Omental fat pad (tissue), 3 donors: ENCODE measurements at regions not wholly inside any gene's neighbourhood (a gene's known extent, or its start where the extent isn't known, plus 50 kb on each side); places are given as distances from the start of the nearest gene placed in this dataset.
A peak's percentile ranks its signal among the peaks of the same experiment; 100 is the strongest.

Experiments
- ATAC-seq: fragments of 150-250 bp; one replicate; pipeline ENCODE4 v1.9.1; 2016; ENCODE audit warnings: mild to moderate bottlenecking, moderate library complexity; ENCODE audit not compliant: low FRiP score
- DNase-seq: peaks from one replicate; pipeline ENCODE4 v3.0.0-alpha.2; 2019; ENCODE audit warnings: low spot score
- CTCF ChIP-seq, 3 donors: fragments of 450-650 bp; IDR thresholded peaks; one replicate each; pipeline ENCODE4 v1.5.1; 2016 to 2017; ENCODE audit warnings: antibody characterized with exemption in 3 of 3, mild to moderate bottlenecking in 3 of 3, moderate library complexity in 2 of 3

GRCh38 chr10:30784897-30785605 lies 155.5 kb upstream of the LYZL2 start:
- TF ChIP-seq CTCF (IDR thresholded peaks at IDR 0.05), result no peak
- peak; percentile 41 for ATAC-seq
- peak; percentile 28 for DNase-seq

- DNase-seq (no peak), ATAC-seq (peak; percentile 12)
These were observed 155.0 kb upstream of the LYZL2 start for GRCh38 chr10:30784524-30784896.

GRCh38 chr10:30783939-30784501 lies 154.5 kb upstream of the LYZL2 start:
- TF ChIP-seq CTCF (IDR thresholded peaks at IDR 0.05), result peak in 2 of 3 donors; percentile 73 to 82
- DNase-seq, result peak; percentile 67
- ATAC-seq, result peak; percentile 84

More at GRCh38 chr10:30784524-30784896, 155.0 kb upstream of the LYZL2 start:
- no peak for TF ChIP-seq CTCF (IDR thresholded peaks at IDR 0.05)

GRCh38 chr10:30782537-30783461 lies 153.2 kb upstream of the LYZL2 start:
- DNase-seq, result no peak
- ATAC-seq, result no peak
- no peak for TF ChIP-seq CTCF (IDR thresholded peaks at IDR 0.05)

GRCh38 chr10:30782157-30782536 lies 152.6 kb upstream of the LYZL2 start:
- no peak for TF ChIP-seq CTCF (IDR thresholded peaks at IDR 0.05)
- DNase-seq, result no peak
- no peak for ATAC-seq

GRCh38 chr10:30781670-30782121 lies 152.1 kb upstream of the LYZL2 start:
- TF ChIP-seq CTCF (IDR thresholded peaks at IDR 0.05), result no peak
- DNase-seq (no peak), ATAC-seq (no peak)
